ENCODE measurements at regions not wholly inside any gene's neighbourhood (a gene's known extent, or its start where the extent isn't known, plus 50 kb on each side); places are given as distances from the start of the nearest gene placed in this dataset.

- TF ChIP-seq, protein P1, sequence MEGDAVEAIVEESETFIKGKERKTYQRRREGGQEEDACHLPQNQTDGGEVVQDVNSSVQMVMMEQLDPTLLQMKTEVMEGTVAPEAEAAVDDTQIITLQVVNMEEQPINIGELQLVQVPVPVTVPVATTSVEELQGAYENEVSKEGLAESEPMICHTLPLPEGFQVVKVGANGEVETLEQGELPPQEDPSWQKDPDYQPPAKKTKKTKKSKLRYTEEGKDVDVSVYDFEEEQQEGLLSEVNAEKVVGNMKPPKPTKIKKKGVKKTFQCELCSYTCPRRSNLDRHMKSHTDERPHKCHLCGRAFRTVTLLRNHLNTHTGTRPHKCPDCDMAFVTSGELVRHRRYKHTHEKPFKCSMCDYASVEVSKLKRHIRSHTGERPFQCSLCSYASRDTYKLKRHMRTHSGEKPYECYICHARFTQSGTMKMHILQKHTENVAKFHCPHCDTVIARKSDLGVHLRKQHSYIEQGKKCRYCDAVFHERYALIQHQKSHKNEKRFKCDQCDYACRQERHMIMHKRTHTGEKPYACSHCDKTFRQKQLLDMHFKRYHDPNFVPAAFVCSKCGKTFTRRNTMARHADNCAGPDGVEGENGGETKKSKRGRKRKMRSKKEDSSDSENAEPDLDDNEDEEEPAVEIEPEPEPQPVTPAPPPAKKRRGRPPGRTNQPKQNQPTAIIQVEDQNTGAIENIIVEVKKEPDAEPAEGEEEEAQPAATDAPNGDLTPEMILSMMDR (IDR thresholded peaks at IDR 0.05; ENCODE audit: insufficient read depth in 1 of 2, low read depth in 1 of 2, low read length in 1 of 2, severe bottlenecking in 1 of 2, unreplicated experiment in 1 of 2), result no peak
- Histone ChIP-seq H3K4me3 (ENCODE audit: low read depth, low read length) (no peak overlapping the region), H3K27me3 (replicated peaks; ENCODE audit: control insufficient read depth, insufficient read depth, low read length) (no peaks in the 10 kb centered on the region), H3K4me1 (no peaks in the 10 kb centered on the region), H3K36me3 (ENCODE audit: control insufficient read depth, insufficient read depth, low read length) (no peaks in the 10 kb centered on the region), H3K9me3 (no peaks in the 10 kb centered on the region)
- intact Hi-C loops (cut with micrococcal nuclease; ENCODE audit: unreplicated experiment), result no loop called here
- ChIA-PET POLR2A (no interaction called here), CTCF (no interaction called here)
- H3K27ac Mint-ChIP-seq (ENCODE audit: unreplicated experiment), result no peak overlapping the region
- H3K4me3 Mint-ChIP-seq (ENCODE audit: unreplicated experiment), result no peak overlapping the region
- no peaks in the 10 kb centered on the region for H3K36me3 Mint-ChIP-seq (ENCODE audit: insufficient read depth, unreplicated experiment)
- no peaks in the 10 kb centered on the region for H3K9me3 Mint-ChIP-seq (ENCODE audit: unreplicated experiment)
- peaks cover 6% of the 10 kb centered on the region for H3K27me3 Mint-ChIP-seq (ENCODE audit: insufficient read depth, unreplicated experiment)
- H3K4me1 Mint-ChIP-seq (ENCODE audit: low read depth, unreplicated experiment), result no peaks in the 10 kb centered on the region
- BruUV-seq (replicated peaks), result no TSS peak
- DNase-seq, result no peak
These were observed 60.6 kb upstream of the LMO4 start for GRCh38 chr1:87268111-87268510.

DNA sequence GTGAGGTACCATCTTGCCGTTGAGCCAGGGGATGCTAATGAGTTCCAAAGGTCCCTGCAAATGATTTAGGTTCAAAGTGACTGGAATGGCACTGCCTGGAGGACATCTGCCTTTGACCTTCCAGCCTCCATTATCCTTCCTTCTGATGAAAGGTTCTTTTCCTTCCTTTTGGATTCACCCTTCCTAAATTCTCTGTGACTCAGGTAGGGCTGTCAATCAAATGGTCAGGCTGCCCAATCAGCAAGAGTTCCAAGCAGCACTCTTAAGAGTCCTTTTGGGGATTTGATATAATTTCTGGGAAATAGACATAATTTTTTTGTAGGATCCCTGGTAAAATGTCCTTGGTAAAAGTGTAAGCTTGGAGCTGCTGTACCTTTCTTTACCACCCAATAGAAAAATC is 58.8 kb upstream of the LMO4 start:
- Mint-ChIP-seq H3K9me3 (ENCODE audit: unreplicated experiment) (no peaks in the 10 kb centered on the region), H3K27me3 (ENCODE audit: insufficient read depth, unreplicated experiment) (peaks cover 6% of the 10 kb centered on the region), H3K4me3 (ENCODE audit: unreplicated experiment) (no peak overlapping the region), H3K4me1 (ENCODE audit: low read depth, unreplicated experiment) (no peaks in the 10 kb centered on the region), H3K27ac (ENCODE audit: unreplicated experiment) (no peak overlapping the region), H3K36me3 (ENCODE audit: insufficient read depth, unreplicated experiment) (no peaks in the 10 kb centered on the region)
- intact Hi-C loops (cut with micrococcal nuclease; ENCODE audit: unreplicated experiment), result no loop called here
- CTCF ChIA-PET, result no interaction called here
- Histone ChIP-seq H3K27me3 (replicated peaks; ENCODE audit: control insufficient read depth, insufficient read depth, low read length) (no peaks in the 10 kb centered on the region), H3K9me3 (no peaks in the 10 kb centered on the region), H3K4me1 (no peaks in the 10 kb centered on the region), H3K36me3 (ENCODE audit: control insufficient read depth, insufficient read depth, low read length) (no peaks in the 10 kb centered on the region), H3K4me3 (ENCODE audit: low read depth, low read length) (no peak overlapping the region)
- TF ChIP-seq, protein P1 (IDR thresholded peaks at IDR 0.05; ENCODE audit: insufficient read depth in 1 of 2, low read depth in 1 of 2, low read length in 1 of 2, severe bottlenecking in 1 of 2, unreplicated experiment in 1 of 2), result no peak
- DNase-seq, result no peak
- POLR2A ChIA-PET, result no interaction called here
- no TSS peak for BruUV-seq (replicated peaks)

- no peak for DNase-seq
- Histone ChIP-seq H3K4me1 (no peaks in the 10 kb centered on the region), H3K9me3 (no peaks in the 10 kb centered on the region), H3K4me3 (ENCODE audit: low read depth, low read length) (no peak overlapping the region), H3K36me3 (ENCODE audit: control insufficient read depth, insufficient read depth, low read length) (no peaks in the 10 kb centered on the region), H3K27me3 (replicated peaks; ENCODE audit: control insufficient read depth, insufficient read depth, low read length) (no peaks in the 10 kb centered on the region)
- intact Hi-C loops (cut with micrococcal nuclease; ENCODE audit: unreplicated experiment), result no loop called here
- TF ChIP-seq, protein P1 (IDR thresholded peaks at IDR 0.05; ENCODE audit: insufficient read depth in 1 of 2, low read depth in 1 of 2, low read length in 1 of 2, severe bottlenecking in 1 of 2, unreplicated experiment in 1 of 2), result no peak
- ChIA-PET POLR2A (no interaction called here), CTCF (no interaction called here)
- Mint-ChIP-seq H3K36me3 (ENCODE audit: insufficient read depth, unreplicated experiment) (no peaks in the 10 kb centered on the region), H3K9me3 (ENCODE audit: unreplicated experiment) (no peaks in the 10 kb centered on the region), H3K4me3 (ENCODE audit: unreplicated experiment) (no peak overlapping the region), H3K27ac (ENCODE audit: unreplicated experiment) (no peak overlapping the region), H3K4me1 (ENCODE audit: low read depth, unreplicated experiment) (no peaks in the 10 kb centered on the region), H3K27me3 (ENCODE audit: insufficient read depth, unreplicated experiment) (peaks cover under 1% of the 10 kb centered on the region)
- BruUV-seq (replicated peaks), result no TSS peak
These were observed 55.4 kb upstream of the LMO4 start for GRCh38 chr1:87273291-87273690.

Measured in Caco-2 (cell line).